ENCODE measurements at regions not wholly inside any gene's neighbourhood (a gene's known extent, or its start where the extent isn't known, plus 50 kb on each side); places are given as distances from the start of the nearest gene placed in this dataset.

DNA sequence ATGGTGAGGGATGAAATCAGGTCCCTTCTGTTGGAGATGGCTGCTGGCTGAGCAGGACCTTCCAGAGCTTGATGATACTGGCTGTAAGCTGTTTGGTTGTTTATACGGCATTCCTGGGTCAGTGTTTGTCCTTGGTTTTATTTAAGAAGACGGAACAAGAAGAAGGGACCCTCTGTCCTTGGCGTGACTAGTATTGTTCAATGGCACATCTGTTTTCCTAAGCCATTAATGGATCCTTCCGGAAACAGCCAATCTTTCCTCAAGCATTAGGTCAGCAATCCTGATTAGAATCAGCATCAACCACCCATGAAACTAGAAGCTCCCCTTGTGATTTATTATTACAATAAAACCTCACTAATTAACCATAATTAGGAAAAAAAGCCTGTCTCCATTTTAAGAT is 128.7 kb upstream of the KIAA1217 start:
- Histone ChIP-seq H3K27me3 (no peaks in the 10 kb centered on the region), H3K9me3 (no peaks in the 10 kb centered on the region), H3K36me3 (no peaks in the 10 kb centered on the region), H3K4me3 (ENCODE audit: low read depth in 1 of 2, low read length in 1 of 2) (no peak overlapping the region), H3K27ac (no peak overlapping the region), H3K4me1 (ENCODE audit: control insufficient read depth in 1 of 2, insufficient read depth in 1 of 2, low read depth in 1 of 2, low read length in 1 of 2) (no peaks in the 10 kb centered on the region)
- no peak for TF ChIP-seq CTCF (IDR thresholded peaks at IDR 0.05)

DNA sequence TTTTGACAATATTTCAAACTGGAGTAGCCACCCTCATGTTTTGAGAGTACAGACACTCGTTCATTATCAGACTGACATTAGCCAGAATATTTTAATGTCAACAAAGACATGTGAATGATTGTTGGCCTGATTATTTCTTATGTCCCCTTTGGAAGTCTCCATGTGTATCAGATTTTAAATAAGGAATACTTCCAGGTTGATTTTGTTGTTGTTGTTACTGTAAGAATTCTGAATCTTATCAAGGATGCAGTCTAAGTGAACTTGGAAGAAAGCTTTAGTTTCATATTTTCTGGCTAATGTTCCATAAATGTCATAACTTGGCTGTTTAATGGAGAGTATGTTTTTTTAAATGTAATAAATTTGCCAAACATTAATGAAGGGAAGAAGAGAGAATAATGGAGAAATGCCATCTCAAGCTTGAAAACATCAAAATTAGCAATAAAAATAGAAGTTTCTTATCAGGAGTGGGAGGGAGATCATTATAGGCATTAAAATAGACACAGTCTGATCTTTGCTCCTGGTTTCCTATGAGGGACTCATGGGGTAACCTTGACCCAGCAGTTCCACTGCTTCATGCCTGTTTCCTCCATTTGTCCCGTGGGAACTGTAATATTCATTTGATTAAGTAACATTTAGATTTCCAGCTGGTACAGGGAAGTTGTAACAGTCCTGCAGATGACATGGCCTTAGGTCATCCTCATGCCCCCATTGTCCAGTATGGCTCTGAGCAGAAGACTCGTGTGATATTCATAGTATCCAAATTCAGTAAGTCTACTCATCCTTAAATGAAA is 122.4 kb upstream of the KIAA1217 start:
- H3K9me3 ChIP-seq, result no peaks in the 10 kb centered on the region

DNA sequence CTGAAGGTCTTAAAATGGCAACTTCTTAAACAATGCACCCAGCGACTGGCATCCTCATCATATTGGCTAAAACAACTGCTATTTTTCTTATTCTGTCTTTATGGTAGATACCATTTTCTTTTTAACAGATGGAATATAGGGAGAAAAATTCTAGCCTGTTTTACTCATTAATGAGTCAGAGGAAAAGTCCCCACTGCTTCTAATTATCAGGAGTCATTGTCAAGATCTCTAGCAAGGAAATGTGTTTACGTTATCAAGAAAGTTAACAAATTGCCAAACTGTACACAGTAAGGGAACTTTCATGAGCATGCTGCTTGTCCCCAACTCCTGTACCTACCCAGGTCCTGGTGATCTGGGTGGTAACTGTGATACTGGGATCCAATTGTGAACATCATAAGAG is 117.7 kb upstream of the KIAA1217 start:
- Histone ChIP-seq H3K27me3 (no peaks in the 10 kb centered on the region), H3K36me3 (no peaks in the 10 kb centered on the region), H3K4me1 (ENCODE audit: control insufficient read depth in 1 of 2, insufficient read depth in 1 of 2, low read depth in 1 of 2, low read length in 1 of 2) (no peaks in the 10 kb centered on the region), H3K27ac (no peak overlapping the region), H3K4me3 (ENCODE audit: low read depth in 1 of 2, low read length in 1 of 2) (no peak overlapping the region), H3K9me3 (no peaks in the 10 kb centered on the region)
- TF ChIP-seq CTCF (IDR thresholded peaks at IDR 0.05), result no peak

More for the DNA sequence above, 122.4 kb upstream of the KIAA1217 start:
- H3K36me3 ChIP-seq, result no peaks in the 10 kb centered on the region
- no peaks in the 10 kb centered on the region for H3K4me1 ChIP-seq (ENCODE audit: control insufficient read depth in 1 of 2, insufficient read depth in 1 of 2, low read depth in 1 of 2, low read length in 1 of 2)
- no peaks in the 10 kb centered on the region for H3K27me3 ChIP-seq
- no peak overlapping the region for H3K27ac ChIP-seq
- no peak overlapping the region for H3K4me3 ChIP-seq (ENCODE audit: low read depth in 1 of 2, low read length in 1 of 2)
- TF ChIP-seq CTCF (IDR thresholded peaks at IDR 0.05), result no peak

DNA sequence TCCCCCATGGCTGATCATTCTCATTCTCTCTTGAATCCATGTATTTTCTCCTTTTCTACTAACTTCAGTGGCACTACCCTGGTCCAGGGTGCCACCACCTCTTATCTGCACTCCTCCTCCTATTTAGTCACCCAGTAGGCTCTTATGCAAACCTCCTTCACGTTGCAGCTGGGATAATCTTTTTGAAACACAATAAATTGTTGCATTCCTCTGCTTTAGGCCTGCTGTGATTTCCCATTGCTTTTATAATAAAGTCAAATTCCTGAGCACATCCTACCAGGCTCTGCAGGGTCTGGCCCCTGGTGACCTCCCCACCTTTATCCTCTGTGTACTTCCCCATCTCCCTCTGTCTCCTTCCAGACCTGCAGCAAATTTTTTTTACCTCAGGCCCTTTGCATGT is 112.7 kb upstream of the KIAA1217 start:
- Histone ChIP-seq H3K27me3 (no peaks in the 10 kb centered on the region), H3K9me3 (no peaks in the 10 kb centered on the region), H3K27ac (no peak overlapping the region), H3K4me3 (ENCODE audit: low read depth in 1 of 2, low read length in 1 of 2) (no peak overlapping the region), H3K4me1 (ENCODE audit: control insufficient read depth in 1 of 2, insufficient read depth in 1 of 2, low read depth in 1 of 2, low read length in 1 of 2) (no peaks in the 10 kb centered on the region), H3K36me3 (no peaks in the 10 kb centered on the region)
- no peak for TF ChIP-seq CTCF (IDR thresholded peaks at IDR 0.05)

DNA sequence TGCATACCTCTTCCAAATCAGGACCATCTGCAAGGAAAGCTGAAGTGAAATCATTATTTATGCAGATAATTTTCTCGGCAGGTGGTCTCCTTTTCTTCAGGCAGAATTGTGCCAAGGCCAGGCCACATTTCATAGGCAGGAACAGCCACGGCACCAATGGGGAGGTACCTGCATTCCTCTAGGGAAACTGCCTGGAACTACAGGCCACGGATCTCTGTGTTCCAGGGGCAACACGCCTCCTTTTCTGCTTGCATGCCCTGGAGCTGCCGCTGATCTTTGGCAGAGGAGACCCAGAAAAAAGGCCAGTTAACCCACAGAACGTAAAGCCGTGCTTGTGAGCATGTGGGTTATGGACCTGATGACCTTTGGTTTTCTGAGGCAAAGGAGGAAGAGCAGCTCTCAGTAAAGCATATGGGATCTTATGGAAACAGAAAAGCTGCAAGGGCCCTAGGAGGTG is 111.2 kb upstream of the KIAA1217 start:
- TF ChIP-seq CTCF (IDR thresholded peaks at IDR 0.05), result no peak
- Histone ChIP-seq H3K9me3 (no peaks in the 10 kb centered on the region), H3K4me3 (ENCODE audit: low read depth in 1 of 2, low read length in 1 of 2) (no peak overlapping the region), H3K27me3 (no peaks in the 10 kb centered on the region), H3K27ac (no peak overlapping the region), H3K36me3 (no peaks in the 10 kb centered on the region), H3K4me1 (ENCODE audit: control insufficient read depth in 1 of 2, insufficient read depth in 1 of 2, low read depth in 1 of 2, low read length in 1 of 2) (no peaks in the 10 kb centered on the region)

All from neutrophil (primary cell).